PFSK-1 (cell line): ENCODE measurements at regions not wholly inside any gene's neighbourhood (a gene's known extent, or its start where the extent isn't known, plus 50 kb on each side); places are given as distances from the start of the nearest gene placed in this dataset.

ENCODE experiments used
- FOXP2 ChIP-seq: optimal IDR thresholded peaks from 2 replicates; pipeline ENCODE3; 2011; ENCODE audit warnings: borderline replicate concordance, control low read depth, inconsistent platforms; ENCODE audit not compliant: insufficient read depth; ENCODE audit errors: extremely low read length, extremely low read depth
- POLR2AphosphoS5 ChIP-seq: IDR thresholded peaks from 2 replicates; pipeline ENCODE4 v1.6.1; 2012; ENCODE audit warnings: low read depth, mild to moderate bottlenecking, control low read depth, low read length, moderate library complexity
- SIN3A ChIP-seq: IDR thresholded peaks from 2 replicates; pipeline ENCODE4 v1.6.1; 2012; ENCODE audit warnings: mild to moderate bottlenecking, low read length, moderate library complexity, borderline replicate concordance; ENCODE audit not compliant: insufficient read depth
- TAF1 ChIP-seq: IDR thresholded peaks from 2 replicates; pipeline ENCODE4 v1.6.1; 2012; ENCODE audit warnings: low read length, control low read depth, borderline replicate concordance; ENCODE audit not compliant: insufficient read depth
- TF ChIP-seq, protein P1 (sequence below), 2 experiments: IDR thresholded peaks; 2 replicates each; pipeline versions ENCODE4 v1.6.1 to v1.8.0; 2011 to 2012; ENCODE audit warnings: low read depth in 2 of 2, low read length in 2 of 2, control low read depth in 1 of 2, inconsistent platforms in 1 of 2, mild to moderate bottlenecking in 1 of 2, moderate library complexity in 1 of 2; ENCODE audit not compliant: insufficient read depth in 1 of 2

DNA sequence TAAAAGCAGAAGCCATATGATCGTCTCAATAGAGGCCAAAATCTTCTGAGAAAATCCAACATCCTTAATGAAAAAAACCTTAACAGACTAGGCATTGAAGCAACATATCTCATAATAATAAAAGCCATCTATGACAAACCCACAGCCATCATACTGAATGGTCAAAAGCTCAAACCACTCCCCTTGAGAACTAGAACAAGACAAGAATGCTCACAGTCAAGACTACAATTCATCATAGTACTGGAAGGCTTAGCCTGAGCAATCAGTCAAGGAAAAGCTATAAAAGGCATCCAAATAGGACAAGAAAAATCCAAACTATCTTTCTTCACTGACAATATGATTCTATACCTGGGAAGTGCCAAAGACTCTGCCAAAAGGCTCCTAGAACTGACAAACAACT, 2668.2 kb upstream of the PCDH20 start:
- TF ChIP-seq FOXP2 (no peak), SIN3A (no peak), POLR2AphosphoS5 (no peak), TAF1 (no peak)
- TF ChIP-seq, protein P1, sequence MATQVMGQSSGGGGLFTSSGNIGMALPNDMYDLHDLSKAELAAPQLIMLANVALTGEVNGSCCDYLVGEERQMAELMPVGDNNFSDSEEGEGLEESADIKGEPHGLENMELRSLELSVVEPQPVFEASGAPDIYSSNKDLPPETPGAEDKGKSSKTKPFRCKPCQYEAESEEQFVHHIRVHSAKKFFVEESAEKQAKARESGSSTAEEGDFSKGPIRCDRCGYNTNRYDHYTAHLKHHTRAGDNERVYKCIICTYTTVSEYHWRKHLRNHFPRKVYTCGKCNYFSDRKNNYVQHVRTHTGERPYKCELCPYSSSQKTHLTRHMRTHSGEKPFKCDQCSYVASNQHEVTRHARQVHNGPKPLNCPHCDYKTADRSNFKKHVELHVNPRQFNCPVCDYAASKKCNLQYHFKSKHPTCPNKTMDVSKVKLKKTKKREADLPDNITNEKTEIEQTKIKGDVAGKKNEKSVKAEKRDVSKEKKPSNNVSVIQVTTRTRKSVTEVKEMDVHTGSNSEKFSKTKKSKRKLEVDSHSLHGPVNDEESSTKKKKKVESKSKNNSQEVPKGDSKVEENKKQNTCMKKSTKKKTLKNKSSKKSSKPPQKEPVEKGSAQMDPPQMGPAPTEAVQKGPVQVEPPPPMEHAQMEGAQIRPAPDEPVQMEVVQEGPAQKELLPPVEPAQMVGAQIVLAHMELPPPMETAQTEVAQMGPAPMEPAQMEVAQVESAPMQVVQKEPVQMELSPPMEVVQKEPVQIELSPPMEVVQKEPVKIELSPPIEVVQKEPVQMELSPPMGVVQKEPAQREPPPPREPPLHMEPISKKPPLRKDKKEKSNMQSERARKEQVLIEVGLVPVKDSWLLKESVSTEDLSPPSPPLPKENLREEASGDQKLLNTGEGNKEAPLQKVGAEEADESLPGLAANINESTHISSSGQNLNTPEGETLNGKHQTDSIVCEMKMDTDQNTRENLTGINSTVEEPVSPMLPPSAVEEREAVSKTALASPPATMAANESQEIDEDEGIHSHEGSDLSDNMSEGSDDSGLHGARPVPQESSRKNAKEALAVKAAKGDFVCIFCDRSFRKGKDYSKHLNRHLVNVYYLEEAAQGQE (IDR thresholded peaks at IDR 0.05; ENCODE audit: insufficient read depth in 1 of 2, low read depth in 2 of 2, low read length in 2 of 2), result no peak

DNA sequence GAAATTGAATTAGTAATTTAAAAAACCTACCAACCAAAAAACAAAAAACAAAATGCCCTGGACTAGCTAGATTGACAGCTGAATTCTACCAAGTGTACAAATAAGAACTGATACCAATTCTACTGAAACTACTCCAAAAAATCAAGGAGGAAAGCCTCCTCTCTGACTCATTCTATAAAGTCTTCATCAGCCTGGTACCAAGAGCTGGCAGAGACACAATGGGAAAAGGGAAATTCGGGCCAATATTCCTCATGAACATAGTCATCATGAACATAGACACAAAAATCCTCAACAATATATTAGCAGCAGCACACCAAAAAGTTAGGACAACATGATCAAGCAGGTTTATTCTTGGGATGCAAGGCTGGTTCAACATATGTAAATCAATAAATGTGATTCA, 2667.7 kb upstream of the PCDH20 start:
- TF ChIP-seq POLR2AphosphoS5 (no peak), FOXP2 (no peak), TAF1 (no peak), SIN3A (no peak)
- TF ChIP-seq, protein P1 (IDR thresholded peaks at IDR 0.05; ENCODE audit: insufficient read depth in 1 of 2, low read depth in 2 of 2, low read length in 2 of 2), result no peak

DNA sequence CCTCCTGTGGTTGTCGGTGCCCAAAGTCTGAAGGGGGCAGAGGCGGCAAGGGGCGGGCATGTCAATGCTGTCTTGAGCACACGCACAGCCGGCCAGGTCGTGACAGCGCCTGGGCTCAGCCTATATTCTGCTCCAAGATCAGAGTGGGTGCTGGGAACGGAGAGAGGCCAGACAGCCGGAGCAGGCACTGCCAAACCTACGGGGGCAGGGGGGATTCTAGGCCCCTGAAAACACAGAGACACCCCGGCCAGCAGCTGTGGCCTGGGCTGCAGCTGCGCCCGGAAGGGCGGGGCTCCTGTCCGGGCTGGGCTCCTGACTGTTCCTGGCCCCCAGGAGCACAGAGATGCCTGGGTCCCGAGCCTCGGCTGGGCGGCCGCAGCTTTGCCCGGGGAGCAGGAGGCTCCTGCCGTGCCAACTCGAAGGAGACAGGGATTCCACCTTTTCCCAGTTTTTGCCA, 2662.9 kb upstream of the PCDH20 start:
- TF ChIP-seq TAF1 (no peak), POLR2AphosphoS5 (no peak), FOXP2 (no peak), SIN3A (no peak)
- TF ChIP-seq, protein P1 (IDR thresholded peaks at IDR 0.05; ENCODE audit: insufficient read depth in 1 of 2, low read depth in 2 of 2, low read length in 2 of 2), result no peak

DNA sequence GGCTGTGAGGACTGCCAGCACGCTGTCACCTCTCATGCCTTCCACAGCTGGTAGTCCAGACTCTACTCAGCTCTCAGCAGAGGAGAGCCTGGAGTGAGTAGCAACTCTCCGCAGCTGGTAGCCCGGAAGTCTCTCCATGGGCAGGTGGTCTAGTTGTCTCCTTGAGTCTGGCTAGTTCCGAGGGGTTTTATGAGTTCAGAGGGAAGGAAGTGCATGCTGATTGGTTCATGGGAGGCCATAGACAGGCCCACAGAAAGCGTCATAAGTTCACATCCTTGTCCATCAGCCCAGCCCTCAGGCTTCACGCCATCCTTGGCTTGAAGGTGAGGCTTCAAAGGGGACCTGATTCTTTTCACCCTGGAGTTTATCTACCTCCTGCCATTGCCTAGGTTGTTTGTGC, 2662.4 kb upstream of the PCDH20 start:
- no peak for TF ChIP-seq FOXP2
- no peak for TF ChIP-seq TAF1
- TF ChIP-seq, protein P1 (IDR thresholded peaks at IDR 0.05; ENCODE audit: insufficient read depth in 1 of 2, low read depth in 2 of 2, low read length in 2 of 2), result no peak
- TF ChIP-seq POLR2AphosphoS5, result no peak
- TF ChIP-seq SIN3A, result no peak

DNA sequence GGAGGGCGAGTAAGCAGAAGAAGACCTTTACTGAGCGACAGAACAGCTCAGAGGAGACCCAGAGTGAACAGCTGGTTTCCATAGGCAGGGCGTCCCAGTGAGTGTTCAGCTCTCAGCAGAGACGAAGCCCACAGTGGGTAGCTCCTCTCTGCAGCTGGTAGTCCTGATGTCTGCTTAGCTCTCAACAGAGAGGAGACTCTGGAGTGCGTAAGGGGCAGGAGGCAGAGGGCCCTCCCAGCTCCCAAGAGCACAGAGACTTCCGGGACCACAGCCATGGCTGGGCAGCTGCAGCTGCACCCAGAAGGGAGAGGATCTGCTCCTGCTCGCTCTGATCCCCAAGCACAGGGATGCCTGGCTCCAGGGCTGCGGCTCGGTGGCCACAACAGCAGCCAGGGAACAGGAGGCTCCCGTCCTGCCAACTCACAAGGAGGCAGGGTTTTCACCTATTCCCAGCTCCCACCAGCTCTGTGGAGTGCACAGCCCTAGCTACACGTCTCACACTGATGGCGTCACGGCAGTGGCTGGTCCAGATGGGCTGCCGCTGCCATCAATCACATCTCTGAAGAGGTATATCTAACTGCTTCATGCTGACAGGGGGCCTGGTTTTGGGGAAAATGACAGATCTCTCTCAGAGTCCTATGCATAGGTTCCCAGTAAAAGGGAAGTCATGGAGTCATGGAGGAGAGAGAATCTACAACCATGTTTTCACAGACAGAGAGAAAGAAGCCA, 2660.1 kb upstream of the PCDH20 start:
- no peak for TF ChIP-seq FOXP2
- TF ChIP-seq, protein P1 (IDR thresholded peaks at IDR 0.05; ENCODE audit: insufficient read depth in 1 of 2, low read depth in 2 of 2, low read length in 2 of 2), result no peak
- no peak for TF ChIP-seq POLR2AphosphoS5
- no peak for TF ChIP-seq TAF1
- no peak for TF ChIP-seq SIN3A
